Liver (tissue), 2 donors: ENCODE measurements at regions not wholly inside any gene's neighbourhood (a gene's known extent, or its start where the extent isn't known, plus 50 kb on each side); places are given as distances from the start of the nearest gene placed in this dataset.

ENCODE experiments used
- FOXA1 ChIP-seq: IDR thresholded peaks from 2 replicates; pipeline ENCODE4 v1.6.1; 2016; ENCODE audit warnings: antibody characterized with exemption
- FOXA2 ChIP-seq: IDR thresholded peaks from 2 replicates; pipeline ENCODE4 v1.6.1; 2016; ENCODE audit warnings: antibody characterized with exemption
- TF ChIP-seq, protein P1 (sequence below): fragments of 150-350 bp; IDR thresholded peaks from 2 replicates; pipeline ENCODE4 v1.5.1; 2017; ENCODE audit warnings: improper control_type of control experiment, low read depth, low read length; ENCODE audit not compliant: missing input control
- donor health status: healthy.

GRCh38 chr4:188377816-188378215 is 238.6 kb downstream of the TRIML1 start:
- TF ChIP-seq FOXA1: no peak
- TF ChIP-seq, protein P1, sequence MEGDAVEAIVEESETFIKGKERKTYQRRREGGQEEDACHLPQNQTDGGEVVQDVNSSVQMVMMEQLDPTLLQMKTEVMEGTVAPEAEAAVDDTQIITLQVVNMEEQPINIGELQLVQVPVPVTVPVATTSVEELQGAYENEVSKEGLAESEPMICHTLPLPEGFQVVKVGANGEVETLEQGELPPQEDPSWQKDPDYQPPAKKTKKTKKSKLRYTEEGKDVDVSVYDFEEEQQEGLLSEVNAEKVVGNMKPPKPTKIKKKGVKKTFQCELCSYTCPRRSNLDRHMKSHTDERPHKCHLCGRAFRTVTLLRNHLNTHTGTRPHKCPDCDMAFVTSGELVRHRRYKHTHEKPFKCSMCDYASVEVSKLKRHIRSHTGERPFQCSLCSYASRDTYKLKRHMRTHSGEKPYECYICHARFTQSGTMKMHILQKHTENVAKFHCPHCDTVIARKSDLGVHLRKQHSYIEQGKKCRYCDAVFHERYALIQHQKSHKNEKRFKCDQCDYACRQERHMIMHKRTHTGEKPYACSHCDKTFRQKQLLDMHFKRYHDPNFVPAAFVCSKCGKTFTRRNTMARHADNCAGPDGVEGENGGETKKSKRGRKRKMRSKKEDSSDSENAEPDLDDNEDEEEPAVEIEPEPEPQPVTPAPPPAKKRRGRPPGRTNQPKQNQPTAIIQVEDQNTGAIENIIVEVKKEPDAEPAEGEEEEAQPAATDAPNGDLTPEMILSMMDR: no peak
- no peak for TF ChIP-seq FOXA2
